ENCODE measurements at regions not wholly inside any gene's neighbourhood (a gene's known extent, or its start where the extent isn't known, plus 50 kb on each side); places are given as distances from the start of the nearest gene placed in this dataset.

DNA sequence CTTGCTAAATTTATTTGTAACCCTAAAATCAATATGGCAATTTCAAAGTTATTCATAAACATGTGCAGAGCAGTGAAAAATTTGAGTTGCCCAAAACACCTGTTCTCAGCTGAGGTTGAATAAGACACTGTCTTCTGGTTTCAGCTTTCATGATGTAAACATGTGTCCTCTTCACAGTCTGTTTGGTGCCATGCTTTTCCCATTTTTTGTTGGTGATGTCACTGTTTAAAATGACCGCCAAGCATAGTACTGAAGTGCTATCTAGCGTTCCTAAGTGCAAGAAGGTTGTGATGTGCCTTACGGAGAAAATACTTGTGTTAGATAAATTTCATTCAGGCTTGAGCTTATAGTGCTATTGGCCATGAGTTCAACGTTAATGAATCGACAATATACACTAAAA, 580.8 kb downstream of the ACTL7B start:
- Histone ChIP-seq H3K36me3 (ENCODE audit: insufficient read depth, low read length) (no peaks in the 10 kb centered on the region), H2AFZ (ENCODE audit: low read length) (no peak overlapping the region), H3K9me3 (ENCODE audit: low read length) (no peaks in the 10 kb centered on the region), H3F3A (ENCODE audit: insufficient read depth, low read length) (no peaks in the 10 kb centered on the region), H3K4me1 (ENCODE audit: insufficient read depth, low read length, severe bottlenecking) (no peaks in the 10 kb centered on the region), H4K20me1 (ENCODE audit: insufficient read depth, low read length) (no peaks in the 10 kb centered on the region), H3K27ac (ENCODE audit: low read depth, low read length, poor library complexity, severe bottlenecking) (no peak overlapping the region), H3K9me2 (ENCODE audit: low read depth, low read length) (no peaks in the 10 kb centered on the region), H3K79me2 (ENCODE audit: insufficient read depth, low read length) (no peaks in the 10 kb centered on the region), H3K27me3 (ENCODE audit: insufficient read depth, low read length) (no peaks in the 10 kb centered on the region), H3K9ac (ENCODE audit: low read length) (no peak overlapping the region), H3K4me3 (ENCODE audit: low read depth, low read length, poor library complexity, severe bottlenecking) (no peak overlapping the region), H3K4me2 (ENCODE audit: low read length) (no peak overlapping the region)
- TF ChIP-seq EZH2 (IDR thresholded peaks at IDR 0.05; ENCODE audit: borderline replicate concordance, low read length) = no peak
- TF ChIP-seq, protein P1, sequence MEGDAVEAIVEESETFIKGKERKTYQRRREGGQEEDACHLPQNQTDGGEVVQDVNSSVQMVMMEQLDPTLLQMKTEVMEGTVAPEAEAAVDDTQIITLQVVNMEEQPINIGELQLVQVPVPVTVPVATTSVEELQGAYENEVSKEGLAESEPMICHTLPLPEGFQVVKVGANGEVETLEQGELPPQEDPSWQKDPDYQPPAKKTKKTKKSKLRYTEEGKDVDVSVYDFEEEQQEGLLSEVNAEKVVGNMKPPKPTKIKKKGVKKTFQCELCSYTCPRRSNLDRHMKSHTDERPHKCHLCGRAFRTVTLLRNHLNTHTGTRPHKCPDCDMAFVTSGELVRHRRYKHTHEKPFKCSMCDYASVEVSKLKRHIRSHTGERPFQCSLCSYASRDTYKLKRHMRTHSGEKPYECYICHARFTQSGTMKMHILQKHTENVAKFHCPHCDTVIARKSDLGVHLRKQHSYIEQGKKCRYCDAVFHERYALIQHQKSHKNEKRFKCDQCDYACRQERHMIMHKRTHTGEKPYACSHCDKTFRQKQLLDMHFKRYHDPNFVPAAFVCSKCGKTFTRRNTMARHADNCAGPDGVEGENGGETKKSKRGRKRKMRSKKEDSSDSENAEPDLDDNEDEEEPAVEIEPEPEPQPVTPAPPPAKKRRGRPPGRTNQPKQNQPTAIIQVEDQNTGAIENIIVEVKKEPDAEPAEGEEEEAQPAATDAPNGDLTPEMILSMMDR (IDR thresholded peaks at IDR 0.05; ENCODE audit: low read length) = no peak

GRCh38 chr9:108273988-108274387, 581.8 kb downstream of the ACTL7B start:
- no peak overlapping the region for H3K4me2 ChIP-seq (ENCODE audit: low read length)
- TF ChIP-seq EZH2 (IDR thresholded peaks at IDR 0.05; ENCODE audit: borderline replicate concordance, low read length) = no peak
- TF ChIP-seq, protein P1 (IDR thresholded peaks at IDR 0.05; ENCODE audit: low read length) = no peak
- H3K9me2 ChIP-seq (ENCODE audit: low read depth, low read length) = no peaks in the 10 kb centered on the region
- no peaks in the 10 kb centered on the region for H4K20me1 ChIP-seq (ENCODE audit: insufficient read depth, low read length)
- H3K4me1 ChIP-seq (ENCODE audit: insufficient read depth, low read length, severe bottlenecking) = no peaks in the 10 kb centered on the region
- H3K9ac ChIP-seq (ENCODE audit: low read length) = no peak overlapping the region
- no peaks in the 10 kb centered on the region for H3K79me2 ChIP-seq (ENCODE audit: insufficient read depth, low read length)
- no peak overlapping the region for H2AFZ ChIP-seq (ENCODE audit: low read length)
- no peaks in the 10 kb centered on the region for H3K9me3 ChIP-seq (ENCODE audit: low read length)
- H3K27ac ChIP-seq (ENCODE audit: low read depth, low read length, poor library complexity, severe bottlenecking) = no peak overlapping the region
- H3F3A ChIP-seq (ENCODE audit: insufficient read depth, low read length) = no peaks in the 10 kb centered on the region
- no peak overlapping the region for H3K4me3 ChIP-seq (ENCODE audit: low read depth, low read length, poor library complexity, severe bottlenecking)
- no peaks in the 10 kb centered on the region for H3K36me3 ChIP-seq (ENCODE audit: insufficient read depth, low read length)
- H3K27me3 ChIP-seq (ENCODE audit: insufficient read depth, low read length) = no peaks in the 10 kb centered on the region

GRCh38 chr9:108272349-108272899, 583.4 kb downstream of the ACTL7B start:
- no peak overlapping the region for H2AFZ ChIP-seq (ENCODE audit: low read length)
- no peak overlapping the region for H3K4me2 ChIP-seq (ENCODE audit: low read length)
- no peak overlapping the region for H3K4me3 ChIP-seq (ENCODE audit: low read depth, low read length, poor library complexity, severe bottlenecking)

More at GRCh38 chr9:108272349-108272899, 583.4 kb downstream of the ACTL7B start:
- Histone ChIP-seq H3K9me2 (ENCODE audit: low read depth, low read length) (no peaks in the 10 kb centered on the region), H3K79me2 (ENCODE audit: insufficient read depth, low read length) (no peaks in the 10 kb centered on the region), H3K27me3 (ENCODE audit: insufficient read depth, low read length) (no peaks in the 10 kb centered on the region), H3K27ac (ENCODE audit: low read depth, low read length, poor library complexity, severe bottlenecking) (no peak overlapping the region), H3K36me3 (ENCODE audit: insufficient read depth, low read length) (no peaks in the 10 kb centered on the region), H3K9me3 (ENCODE audit: low read length) (no peaks in the 10 kb centered on the region), H4K20me1 (ENCODE audit: insufficient read depth, low read length) (no peaks in the 10 kb centered on the region), H3F3A (ENCODE audit: insufficient read depth, low read length) (no peaks in the 10 kb centered on the region), H3K4me1 (ENCODE audit: insufficient read depth, low read length, severe bottlenecking) (no peaks in the 10 kb centered on the region), H3K9ac (ENCODE audit: low read length) (no peak overlapping the region)
- no peak for TF ChIP-seq EZH2 (IDR thresholded peaks at IDR 0.05; ENCODE audit: borderline replicate concordance, low read length)
- TF ChIP-seq, protein P1 (IDR thresholded peaks at IDR 0.05; ENCODE audit: low read length) = peak; percentile 51

All from OCI-LY1 (cell line).